Fibroblast of the aortic adventitia (primary cell): ENCODE measurements at regions not wholly inside any gene's neighbourhood (a gene's known extent, or its start where the extent isn't known, plus 50 kb on each side); places are given as distances from the start of the nearest gene placed in this dataset.
A peak's percentile ranks its signal among the peaks of the same experiment; 100 is the strongest.

ENCODE experiments used
- DNase-seq: peaks from one replicate; pipeline ENCODE4 v3.0.0-alpha.2; 2010; ENCODE audit warnings: low read depth
- H3K4me3 ChIP-seq: 2 replicates; pipeline ENCODE4 v1.5.1; 2011; ENCODE audit warnings: low read depth, mild to moderate bottlenecking, control low read depth, low read length, moderate library complexity
- TF ChIP-seq, protein P1 (sequence below): IDR thresholded peaks from 2 replicates; pipeline ENCODE4 v1.5.1; 2011; ENCODE audit warnings: mild to moderate bottlenecking, low read length, control low read depth, inconsistent platforms; ENCODE audit not compliant: insufficient read depth

DNA sequence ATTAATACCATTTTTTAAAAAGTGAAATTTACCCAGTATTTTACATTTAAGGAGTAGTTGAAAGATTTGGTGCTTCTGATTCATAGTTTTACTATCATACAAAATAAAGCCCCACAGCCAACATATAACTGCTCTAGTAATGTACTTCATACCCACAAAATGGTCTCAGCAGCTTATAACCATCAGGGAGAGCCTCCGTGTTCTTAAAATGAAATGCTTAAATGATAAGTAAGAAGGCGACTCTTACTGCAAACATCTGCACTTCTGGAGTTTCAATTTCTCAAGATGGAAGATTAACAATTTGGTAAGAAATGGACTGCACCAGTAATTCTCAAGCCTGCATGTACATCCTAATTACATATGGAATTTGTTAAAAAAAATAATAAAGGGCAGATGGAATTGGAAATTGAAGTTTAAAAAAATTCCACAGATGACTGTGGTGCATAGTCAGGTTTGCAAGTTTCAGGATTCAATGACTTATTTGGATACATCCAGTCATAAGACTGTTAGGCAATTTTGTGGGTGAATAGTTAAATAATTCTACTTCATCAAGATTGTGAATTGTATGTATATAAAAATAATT lies 461.0 kb downstream of the KIF20B start:
- TF ChIP-seq, protein P1, sequence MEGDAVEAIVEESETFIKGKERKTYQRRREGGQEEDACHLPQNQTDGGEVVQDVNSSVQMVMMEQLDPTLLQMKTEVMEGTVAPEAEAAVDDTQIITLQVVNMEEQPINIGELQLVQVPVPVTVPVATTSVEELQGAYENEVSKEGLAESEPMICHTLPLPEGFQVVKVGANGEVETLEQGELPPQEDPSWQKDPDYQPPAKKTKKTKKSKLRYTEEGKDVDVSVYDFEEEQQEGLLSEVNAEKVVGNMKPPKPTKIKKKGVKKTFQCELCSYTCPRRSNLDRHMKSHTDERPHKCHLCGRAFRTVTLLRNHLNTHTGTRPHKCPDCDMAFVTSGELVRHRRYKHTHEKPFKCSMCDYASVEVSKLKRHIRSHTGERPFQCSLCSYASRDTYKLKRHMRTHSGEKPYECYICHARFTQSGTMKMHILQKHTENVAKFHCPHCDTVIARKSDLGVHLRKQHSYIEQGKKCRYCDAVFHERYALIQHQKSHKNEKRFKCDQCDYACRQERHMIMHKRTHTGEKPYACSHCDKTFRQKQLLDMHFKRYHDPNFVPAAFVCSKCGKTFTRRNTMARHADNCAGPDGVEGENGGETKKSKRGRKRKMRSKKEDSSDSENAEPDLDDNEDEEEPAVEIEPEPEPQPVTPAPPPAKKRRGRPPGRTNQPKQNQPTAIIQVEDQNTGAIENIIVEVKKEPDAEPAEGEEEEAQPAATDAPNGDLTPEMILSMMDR, result no peak
- no peak overlapping the region for H3K4me3 ChIP-seq
- peak; percentile 65 for DNase-seq

DNA sequence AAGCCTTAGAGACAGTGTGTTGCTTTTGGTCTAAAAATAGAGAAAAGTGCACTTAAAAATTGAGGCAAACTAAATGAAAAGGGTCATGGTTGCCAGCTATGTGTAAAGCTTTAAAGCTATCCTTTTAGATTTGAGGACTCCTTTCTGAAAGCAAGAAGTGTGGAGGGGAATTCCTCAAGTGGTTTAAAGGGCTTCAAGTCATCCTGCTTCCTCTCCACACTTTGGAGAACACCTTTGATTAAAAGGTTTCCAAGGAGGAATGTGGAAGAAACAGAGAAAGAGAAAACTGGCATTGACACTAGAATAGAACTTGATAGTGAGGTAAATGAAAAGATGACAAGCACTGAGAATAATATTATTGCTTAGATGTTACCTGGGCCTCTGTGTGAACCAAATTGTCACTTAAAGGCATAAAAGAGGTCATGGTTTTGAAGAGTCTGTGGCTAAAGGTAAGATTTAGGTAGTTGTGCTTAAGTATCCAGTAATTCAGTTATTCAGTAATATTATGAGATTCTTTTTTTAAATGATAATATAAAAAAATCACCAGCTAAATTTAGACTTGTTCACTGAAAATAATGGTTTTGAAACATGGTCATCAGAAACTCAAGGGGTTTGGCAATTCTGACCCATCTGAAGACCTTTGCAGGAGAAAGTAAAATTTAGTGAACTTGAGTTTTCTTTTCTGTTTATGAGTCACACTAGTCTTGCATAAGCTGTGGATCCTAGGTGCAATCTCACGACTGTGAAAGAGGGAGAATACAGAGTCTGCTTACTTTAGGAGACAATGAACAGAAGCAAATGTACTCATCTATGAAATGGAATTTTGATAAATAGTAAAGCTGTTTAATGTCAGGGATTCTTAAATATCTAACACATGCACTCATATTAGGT lies 466.0 kb downstream of the KIF20B start:
- H3K4me3 ChIP-seq, result no peak overlapping the region
- peak; percentile 75 for DNase-seq
- TF ChIP-seq, protein P1, result no peak

DNA sequence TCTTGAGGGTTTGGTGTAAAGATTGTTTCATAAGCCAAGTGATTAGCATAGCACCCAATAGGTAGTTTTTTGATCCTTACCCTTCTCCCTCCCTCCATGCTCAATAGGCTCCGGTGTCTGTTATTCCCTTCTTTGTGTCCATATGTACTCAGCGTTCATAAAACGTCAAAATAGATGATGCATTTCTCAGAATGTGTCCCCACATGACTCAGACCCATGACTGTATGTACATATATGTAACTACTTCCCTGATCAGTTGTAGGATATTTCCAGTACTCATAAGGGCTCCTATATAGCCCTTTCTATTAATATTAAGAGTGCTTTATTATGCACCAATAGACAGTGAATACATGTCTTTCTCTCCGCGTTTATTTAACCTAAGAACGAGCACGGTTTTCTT lies 466.9 kb downstream of the KIF20B start:
- no peak for DNase-seq
- TF ChIP-seq, protein P1, result no peak
- H3K4me3 ChIP-seq, result no peak overlapping the region

DNA sequence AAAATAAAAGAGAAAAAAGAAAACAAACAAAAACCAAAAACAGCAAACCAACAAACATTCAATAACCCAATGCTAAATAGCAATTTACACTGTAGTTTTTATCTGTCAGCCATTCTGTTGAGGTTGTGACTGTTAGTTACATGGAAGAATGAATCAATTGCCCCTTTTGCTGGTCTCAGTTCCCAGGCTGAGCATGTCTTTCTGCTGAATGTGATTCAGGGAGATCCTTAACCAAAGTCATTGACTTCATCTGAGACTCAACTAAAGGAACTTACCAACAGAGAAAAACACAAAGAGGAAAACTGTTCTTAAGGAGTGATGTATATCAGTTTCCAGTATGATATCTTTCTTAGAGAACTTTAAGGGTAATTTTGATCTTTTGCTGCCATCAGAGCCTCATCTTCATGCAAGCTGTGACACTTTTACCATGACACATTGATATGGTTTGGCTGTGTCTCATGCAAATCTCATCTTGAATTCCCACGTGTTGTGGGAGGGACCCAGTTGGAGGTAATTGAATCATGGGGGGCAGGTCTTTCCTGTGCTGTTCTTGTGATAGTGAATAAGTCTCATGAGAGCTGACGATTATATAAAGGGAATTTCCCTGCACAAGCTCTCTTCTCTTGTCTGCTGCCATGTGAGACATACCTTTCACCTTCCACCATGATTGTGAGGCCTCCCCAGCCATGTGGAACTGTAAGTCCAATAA lies 469.8 kb downstream of the KIF20B start:
- DNase-seq, result no peak
- no peak overlapping the region for H3K4me3 ChIP-seq
- TF ChIP-seq, protein P1, result no peak

DNA sequence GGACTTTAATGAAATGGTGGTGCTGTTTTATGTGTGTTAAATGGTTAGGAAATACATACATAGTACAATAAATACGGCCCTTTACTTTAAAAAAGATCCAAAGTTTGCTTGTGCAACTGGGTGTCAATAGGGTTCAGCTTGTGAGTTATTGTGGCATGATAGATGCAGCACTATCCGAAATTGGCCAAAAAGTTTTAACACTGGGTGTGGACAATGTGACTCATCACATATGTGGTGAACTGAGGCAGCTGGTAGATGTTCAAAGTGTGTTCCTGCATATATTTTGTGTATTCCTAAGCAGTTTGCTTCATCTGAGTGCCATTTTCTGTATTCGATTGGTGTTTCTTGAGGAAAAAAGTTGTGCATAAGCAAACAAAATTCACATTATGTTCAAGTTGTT lies 473.1 kb downstream of the KIF20B start:
- no peak overlapping the region for H3K4me3 ChIP-seq
- DNase-seq, result no peak
- TF ChIP-seq, protein P1, result no peak

DNA sequence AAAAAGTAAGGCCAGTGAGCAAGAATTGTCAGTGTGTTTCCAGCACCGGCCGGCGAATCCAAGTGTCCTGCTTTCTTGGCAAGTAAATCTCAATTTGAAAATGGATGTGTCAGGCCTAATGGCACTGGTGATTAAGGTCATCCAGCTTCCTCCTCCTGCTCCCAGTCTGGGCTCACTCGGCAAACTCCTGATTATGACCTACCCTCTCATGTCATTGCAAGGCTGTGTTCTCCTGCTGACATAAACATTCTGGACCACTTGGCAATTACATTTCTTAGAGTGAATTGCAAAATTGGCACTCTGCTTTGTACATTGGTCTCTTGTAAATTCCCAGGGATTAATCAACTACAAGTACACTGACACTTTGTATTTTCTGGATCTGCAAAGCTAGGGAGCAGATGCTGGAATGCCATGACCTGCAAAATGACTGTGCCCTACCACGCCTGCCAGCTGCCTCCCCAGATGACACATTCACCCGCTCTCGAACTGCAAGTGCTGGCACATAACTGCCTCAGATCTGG lies 473.8 kb downstream of the KIF20B start:
- peak; percentile 72 for DNase-seq
- TF ChIP-seq, protein P1, result no peak
- no peak overlapping the region for H3K4me3 ChIP-seq
